ENCODE measurements at regions not wholly inside any gene's neighbourhood (a gene's known extent, or its start where the extent isn't known, plus 50 kb on each side); places are given as distances from the start of the nearest gene placed in this dataset.
A peak's percentile ranks its signal among the peaks of the same experiment; 100 is the strongest.
"Not testable (repeated sequence)": the region's sequence is repeated elsewhere in the genome, so short reads cannot be mapped to it uniquely, and the experiment has no call there.

DNA sequence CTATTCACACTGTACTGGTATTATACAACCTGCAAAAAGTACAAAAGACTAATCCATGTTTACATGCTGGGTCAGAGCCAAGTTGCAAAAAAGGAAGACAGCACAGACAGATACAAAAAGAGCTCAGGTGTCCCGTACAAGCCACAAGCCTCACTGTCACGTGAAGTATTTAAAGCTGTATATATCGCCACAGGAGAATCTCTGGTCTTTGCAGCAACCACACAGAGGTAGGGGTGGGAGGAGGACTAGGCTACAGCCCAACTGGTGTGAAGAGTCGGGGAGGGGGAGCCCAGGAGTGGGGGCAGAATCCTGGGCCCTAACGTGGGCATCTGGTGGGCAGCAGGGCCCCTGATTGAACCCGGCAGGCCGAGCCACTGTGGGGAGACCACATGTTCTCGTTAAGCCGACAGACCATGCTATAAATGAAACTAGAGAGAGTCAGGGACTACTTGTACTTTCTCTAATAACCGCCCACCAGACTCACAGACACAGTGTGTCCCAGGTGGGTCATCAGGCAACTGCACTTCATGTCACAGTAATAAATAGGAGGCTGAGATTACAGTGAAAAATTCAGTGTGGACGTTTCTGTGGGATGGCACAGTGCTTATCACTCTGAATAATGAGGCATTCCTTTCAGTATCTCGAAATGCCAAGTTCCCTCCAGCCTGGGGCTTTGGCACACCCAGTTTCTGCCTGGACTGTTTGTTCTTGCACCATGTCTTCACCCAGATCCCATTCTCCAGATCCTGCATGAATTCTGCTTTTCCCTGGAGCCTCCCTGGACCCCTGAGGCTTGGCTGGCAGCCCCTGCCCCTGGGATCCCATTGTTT is 79.3 kb upstream of the SH3PXD2B start:
- DNase-seq (ENCODE audit: extremely low spot score, unreplicated experiment), result peak; percentile 75
- Mint-ChIP-seq H3K4me3 (ENCODE audit: unreplicated experiment) (no peak overlapping the region), H3K27ac (ENCODE audit: unreplicated experiment) (no peak overlapping the region)

DNA sequence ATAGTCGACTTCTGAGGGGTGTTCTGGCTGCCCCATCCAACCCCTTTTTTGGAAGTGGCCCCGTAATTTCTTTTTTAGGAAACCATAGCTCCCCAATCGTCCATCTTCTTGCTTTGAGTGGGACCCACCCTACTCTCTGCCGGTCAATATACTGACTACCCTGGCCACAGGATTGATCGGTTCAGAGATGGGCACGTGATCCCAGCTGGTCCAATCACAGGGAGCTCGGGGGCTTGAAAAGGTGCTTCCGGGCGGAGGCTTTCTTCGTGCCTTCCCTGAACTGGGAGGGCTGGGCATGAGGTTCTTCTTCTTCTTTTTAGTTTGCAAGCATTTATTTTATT is 78.7 kb upstream of the SH3PXD2B start:
- Mint-ChIP-seq H3K27me3 (ENCODE audit: unreplicated experiment) (peaks cover 38% of the 10 kb centered on the region), H3K4me3 (ENCODE audit: unreplicated experiment) (no peak overlapping the region), H3K4me1 (ENCODE audit: unreplicated experiment) (peaks cover 5% of the 10 kb centered on the region), H3K9me3 (ENCODE audit: unreplicated experiment) (peaks cover 4% of the 10 kb centered on the region), H3K36me3 (ENCODE audit: unreplicated experiment) (no peaks in the 10 kb centered on the region), H3K27ac (ENCODE audit: unreplicated experiment) (no peak overlapping the region)
- DNase-seq (ENCODE audit: extremely low spot score, unreplicated experiment), result peak; percentile 48
- TF ChIP-seq, protein P1, sequence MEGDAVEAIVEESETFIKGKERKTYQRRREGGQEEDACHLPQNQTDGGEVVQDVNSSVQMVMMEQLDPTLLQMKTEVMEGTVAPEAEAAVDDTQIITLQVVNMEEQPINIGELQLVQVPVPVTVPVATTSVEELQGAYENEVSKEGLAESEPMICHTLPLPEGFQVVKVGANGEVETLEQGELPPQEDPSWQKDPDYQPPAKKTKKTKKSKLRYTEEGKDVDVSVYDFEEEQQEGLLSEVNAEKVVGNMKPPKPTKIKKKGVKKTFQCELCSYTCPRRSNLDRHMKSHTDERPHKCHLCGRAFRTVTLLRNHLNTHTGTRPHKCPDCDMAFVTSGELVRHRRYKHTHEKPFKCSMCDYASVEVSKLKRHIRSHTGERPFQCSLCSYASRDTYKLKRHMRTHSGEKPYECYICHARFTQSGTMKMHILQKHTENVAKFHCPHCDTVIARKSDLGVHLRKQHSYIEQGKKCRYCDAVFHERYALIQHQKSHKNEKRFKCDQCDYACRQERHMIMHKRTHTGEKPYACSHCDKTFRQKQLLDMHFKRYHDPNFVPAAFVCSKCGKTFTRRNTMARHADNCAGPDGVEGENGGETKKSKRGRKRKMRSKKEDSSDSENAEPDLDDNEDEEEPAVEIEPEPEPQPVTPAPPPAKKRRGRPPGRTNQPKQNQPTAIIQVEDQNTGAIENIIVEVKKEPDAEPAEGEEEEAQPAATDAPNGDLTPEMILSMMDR (IDR thresholded peaks at IDR 0.05), result no peak

More for the DNA sequence above, 79.3 kb upstream of the SH3PXD2B start:
- Mint-ChIP-seq H3K9me3 (ENCODE audit: unreplicated experiment) (no peaks in the 10 kb centered on the region), H3K27me3 (ENCODE audit: unreplicated experiment) (peaks cover 41% of the 10 kb centered on the region), H3K36me3 (ENCODE audit: unreplicated experiment) (no peaks in the 10 kb centered on the region), H3K4me1 (ENCODE audit: unreplicated experiment) (peaks cover 2% of the 10 kb centered on the region)
- TF ChIP-seq, protein P1 (IDR thresholded peaks at IDR 0.05), result no peak

DNA sequence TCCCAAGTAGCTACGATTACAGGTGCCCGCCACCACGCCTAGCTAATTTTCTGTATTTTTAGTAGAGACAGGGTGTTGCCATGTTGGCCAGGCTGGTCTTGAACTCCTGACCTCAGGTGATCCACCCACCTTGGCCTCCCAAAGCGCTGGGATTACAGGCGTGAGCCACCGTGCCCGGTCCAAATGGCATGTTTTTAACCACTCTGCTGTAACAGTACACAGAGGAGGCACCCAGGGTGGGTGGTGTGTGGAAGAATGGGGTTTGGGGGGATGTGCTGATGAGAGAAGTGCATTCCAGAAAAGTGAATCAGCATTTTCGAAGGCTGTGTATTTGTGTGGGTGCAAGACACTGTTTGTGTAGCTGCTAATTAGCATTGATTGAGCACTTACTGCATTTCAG is 78.1 kb upstream of the SH3PXD2B start:
- H3K9me3 Mint-ChIP-seq (ENCODE audit: unreplicated experiment), result not testable (repeated sequence)

DNA sequence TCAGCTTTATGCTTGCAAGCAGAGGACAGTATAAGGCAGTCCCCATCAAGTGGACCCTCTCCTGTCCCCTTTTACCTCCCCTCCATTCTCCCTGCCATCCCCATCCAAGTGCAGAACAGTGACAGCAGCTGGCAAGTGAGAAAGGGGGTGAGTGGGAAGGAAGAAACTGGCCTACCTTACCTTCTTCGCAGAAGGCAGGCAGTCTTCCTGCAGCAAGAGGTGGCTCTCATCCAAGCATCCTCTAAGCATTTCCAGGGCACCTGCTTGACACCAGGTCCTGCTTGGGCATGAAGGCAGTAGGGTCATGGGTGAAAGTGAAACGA is 77.3 kb upstream of the SH3PXD2B start:
- H3K27me3 Mint-ChIP-seq (ENCODE audit: unreplicated experiment), result peaks cover 51% of the 10 kb centered on the region
- H3K27ac Mint-ChIP-seq (ENCODE audit: unreplicated experiment), result no peak overlapping the region
- no peaks in the 10 kb centered on the region for H3K36me3 Mint-ChIP-seq (ENCODE audit: unreplicated experiment)
- no peak overlapping the region for H3K4me3 Mint-ChIP-seq (ENCODE audit: unreplicated experiment)
- H3K9me3 Mint-ChIP-seq (ENCODE audit: unreplicated experiment), result peaks cover 4% of the 10 kb centered on the region
- H3K4me1 Mint-ChIP-seq (ENCODE audit: unreplicated experiment), result peaks cover 5% of the 10 kb centered on the region
- TF ChIP-seq, protein P1 (IDR thresholded peaks at IDR 0.05), result no peak
- peak; percentile 66 for DNase-seq (ENCODE audit: extremely low spot score, unreplicated experiment)

More for the DNA sequence above, 78.1 kb upstream of the SH3PXD2B start:
- peak; percentile 54 for DNase-seq (ENCODE audit: extremely low spot score, unreplicated experiment)
- not testable (repeated sequence) for H3K27ac Mint-ChIP-seq (ENCODE audit: unreplicated experiment); H3K4me1 Mint-ChIP-seq (ENCODE audit: unreplicated experiment); H3K36me3 Mint-ChIP-seq (ENCODE audit: unreplicated experiment); H3K4me3 Mint-ChIP-seq (ENCODE audit: unreplicated experiment)
- peaks cover 44% of the 10 kb centered on the region for H3K27me3 Mint-ChIP-seq (ENCODE audit: unreplicated experiment)

GRCh38 chr5:172530878-172531703 is 76.8 kb upstream of the SH3PXD2B start:
- peak; percentile 62 for DNase-seq (ENCODE audit: extremely low spot score, unreplicated experiment)
- no peaks in the 10 kb centered on the region for H3K36me3 Mint-ChIP-seq (ENCODE audit: unreplicated experiment)
- TF ChIP-seq, protein P1 (IDR thresholded peaks at IDR 0.05), result no peak
- no peak overlapping the region for H3K4me3 Mint-ChIP-seq (ENCODE audit: unreplicated experiment)
- H3K27me3 Mint-ChIP-seq (ENCODE audit: unreplicated experiment), result peaks cover 54% of the 10 kb centered on the region
- no peak overlapping the region for H3K27ac Mint-ChIP-seq (ENCODE audit: unreplicated experiment)
- peaks cover 5% of the 10 kb centered on the region for H3K4me1 Mint-ChIP-seq (ENCODE audit: unreplicated experiment)
- H3K9me3 Mint-ChIP-seq (ENCODE audit: unreplicated experiment), result peaks cover 4% of the 10 kb centered on the region

Data from osteocyte (in vitro differentiated cells).